Omental fat pad (tissue), 3 donors: ENCODE measurements at regions not wholly inside any gene's neighbourhood (a gene's known extent, or its start where the extent isn't known, plus 50 kb on each side); places are given as distances from the start of the nearest gene placed in this dataset.

Experiments
- ATAC-seq: fragments of 150-250 bp; one replicate; pipeline ENCODE4 v1.9.1; 2016; ENCODE audit warnings: mild to moderate bottlenecking, moderate library complexity; ENCODE audit not compliant: low FRiP score
- DNase-seq: peaks from one replicate; pipeline ENCODE4 v3.0.0-alpha.2; 2019; ENCODE audit warnings: low spot score
- CTCF ChIP-seq, 3 donors: fragments of 450-650 bp; IDR thresholded peaks; one replicate each; pipeline ENCODE4 v1.5.1; 2016 to 2017; ENCODE audit warnings: antibody characterized with exemption in 3 of 3, mild to moderate bottlenecking in 3 of 3, moderate library complexity in 2 of 3

GRCh38 chr2:206212673-206213513, 53.2 kb downstream of the EEF1B2 start:
- no peak for DNase-seq
- peak; percentile 65 for ATAC-seq
- TF ChIP-seq CTCF (IDR thresholded peaks at IDR 0.05) = no peak

GRCh38 chr2:206213514-206213845, 53.8 kb downstream of the EEF1B2 start:
- DNase-seq (no peak), ATAC-seq (peak; percentile 30)
- no peak for TF ChIP-seq CTCF (IDR thresholded peaks at IDR 0.05)

- no peak for DNase-seq
- no peak for TF ChIP-seq CTCF (IDR thresholded peaks at IDR 0.05)
- no peak for ATAC-seq
Measured at GRCh38 chr2:206217166-206217565, 57.3 kb upstream of the ZDBF2 start.

- TF ChIP-seq CTCF (IDR thresholded peaks at IDR 0.05) = no peak
- DNase-seq (no peak), ATAC-seq (no peak)
Measured at GRCh38 chr2:206217743-206218142, 56.7 kb upstream of the ZDBF2 start.

GRCh38 chr2:206218156-206218555, 56.3 kb upstream of the ZDBF2 start:
- TF ChIP-seq CTCF (IDR thresholded peaks at IDR 0.05) = no peak
- ATAC-seq (no peak), DNase-seq (no peak)

GRCh38 chr2:206218796-206219499, 55.5 kb upstream of the ZDBF2 start:
- no peak for DNase-seq

More at GRCh38 chr2:206218796-206219499, 55.5 kb upstream of the ZDBF2 start:
- TF ChIP-seq CTCF (IDR thresholded peaks at IDR 0.05) = no peak
- no peak for ATAC-seq
